Activated CD4-positive, CD25-positive, alpha-beta regulatory T cell (primary cell): ENCODE measurements at regions not wholly inside any gene's neighbourhood (a gene's known extent, or its start where the extent isn't known, plus 50 kb on each side); places are given as distances from the start of the nearest gene placed in this dataset.

ENCODE experiments used
- DNase-seq, 4 experiments: peaks; one replicate each; lab custom pipeline; 2025; lab: John Stamatoyannopoulos, UW

DNA sequence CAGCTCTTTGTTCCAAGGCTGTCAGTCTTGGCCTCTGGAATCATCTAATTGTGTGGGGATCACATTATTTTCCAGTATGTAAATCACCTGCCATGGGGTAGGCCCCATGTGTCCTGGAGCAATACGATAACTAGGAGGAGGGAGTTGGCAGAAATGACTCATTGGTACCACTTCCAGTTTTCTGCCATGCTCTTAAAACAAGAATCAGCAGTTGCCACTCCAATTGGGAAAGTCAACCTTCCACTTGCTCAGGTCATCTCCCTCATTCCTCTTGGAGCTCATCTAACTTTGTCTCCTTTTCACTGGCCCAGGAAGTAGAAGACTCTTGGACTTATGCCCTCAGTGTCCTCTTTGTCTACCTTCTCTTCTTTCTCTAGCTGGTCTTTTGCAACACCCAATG is 487.0 kb downstream of the SLC4A3 start:
- DNase-seq = no peak

DNA sequence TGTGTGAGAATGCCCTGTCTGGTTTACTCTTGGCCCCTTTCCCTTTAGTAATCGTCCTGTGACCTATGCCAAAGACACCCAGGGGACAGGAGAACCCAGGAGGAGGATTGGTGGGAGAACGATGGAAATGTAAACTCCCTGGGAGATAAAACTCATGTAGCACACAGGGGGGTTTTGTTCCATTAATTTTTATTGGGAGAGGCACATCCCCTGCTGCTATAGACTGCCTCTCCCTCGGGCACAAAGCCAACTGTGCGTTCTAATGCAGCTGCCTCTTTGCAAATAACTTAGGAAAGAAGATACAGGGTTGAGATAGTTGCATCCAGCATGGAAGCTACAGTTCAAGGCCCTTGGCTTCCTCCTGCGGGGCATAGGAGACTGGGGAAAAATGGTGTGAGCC is 489.6 kb downstream of the SLC4A3 start:
- no peak for DNase-seq

DNA sequence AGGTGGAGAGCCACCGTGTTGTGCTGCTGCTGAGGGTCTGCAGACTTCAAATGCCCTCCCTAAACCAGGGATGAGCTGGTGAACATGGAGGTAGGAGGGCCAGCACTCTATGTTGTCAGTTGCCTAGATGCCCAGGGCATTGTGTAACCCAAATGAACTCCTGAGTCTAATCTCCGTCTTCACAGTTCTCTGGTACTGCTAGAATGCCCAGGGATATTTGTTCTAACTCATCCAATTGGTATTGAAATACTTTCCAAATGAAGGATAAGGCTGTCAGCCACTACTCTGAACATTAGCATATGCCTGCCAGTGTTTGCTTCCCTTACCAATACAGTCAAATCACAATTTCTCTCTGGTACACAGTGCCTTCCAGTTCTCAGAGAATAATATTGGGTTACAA is 492.6 kb downstream of the SLC4A3 start:
- DNase-seq = no peak

DNA sequence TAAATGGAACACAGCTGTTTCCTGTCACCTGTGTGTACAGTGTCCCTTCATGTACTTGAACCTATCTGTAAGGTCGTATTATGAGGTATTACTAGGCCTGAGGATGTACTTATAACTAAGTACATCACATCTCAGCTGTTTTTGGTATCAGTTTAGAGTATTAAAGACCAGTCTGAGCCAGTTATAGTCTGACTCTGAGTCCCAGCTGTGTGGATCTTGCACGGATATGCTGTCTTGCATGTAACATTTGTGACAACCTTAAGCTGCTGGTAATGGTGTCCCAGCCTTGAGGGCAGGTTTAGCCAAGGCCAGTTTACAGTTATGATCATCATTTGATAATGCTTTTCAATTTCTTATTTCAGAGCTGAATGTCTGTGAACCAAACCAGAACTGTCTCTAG is 496.3 kb downstream of the SLC4A3 start:
- DNase-seq = no peak

DNA sequence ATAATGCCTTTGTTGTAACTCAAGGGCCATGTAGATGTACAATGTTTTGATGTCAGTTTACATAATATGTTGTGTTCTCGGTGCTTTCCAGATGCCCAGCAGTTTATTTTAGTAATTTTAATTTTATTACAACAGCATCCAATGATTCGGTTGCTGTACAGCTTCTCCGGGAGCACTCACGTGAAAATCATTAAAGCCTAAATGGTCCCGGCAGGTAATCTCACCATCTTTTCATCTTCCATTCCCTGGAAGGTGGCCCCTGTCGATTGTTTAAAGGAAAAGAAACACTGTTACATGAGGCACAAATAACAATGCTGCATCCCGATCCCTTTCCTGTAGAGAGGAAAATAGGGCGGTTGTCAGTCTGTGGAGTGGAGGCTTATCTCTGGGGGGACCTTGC is 498.1 kb downstream of the SLC4A3 start:
- no peak for DNase-seq

DNA sequence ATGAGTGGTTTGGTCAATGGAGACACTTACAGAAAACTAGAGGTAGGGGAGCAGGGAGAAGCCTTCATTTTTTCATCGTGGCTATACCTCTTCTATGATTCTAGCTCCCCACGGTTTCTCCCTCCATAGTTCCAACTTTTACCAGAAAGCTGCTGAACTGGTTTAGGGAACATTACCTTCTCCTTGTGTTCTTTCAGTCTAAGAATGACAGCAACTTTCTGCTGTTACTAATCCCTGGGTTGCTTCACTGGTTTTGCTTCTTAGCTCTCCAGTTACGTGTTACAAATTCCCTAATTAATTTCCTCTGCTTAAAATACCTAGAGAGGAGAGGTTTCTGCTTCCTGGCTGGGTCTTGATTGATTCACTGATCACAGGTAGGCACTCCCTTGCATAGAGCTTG is 499.9 kb downstream of the SLC4A3 start:
- no peak for DNase-seq

DNA sequence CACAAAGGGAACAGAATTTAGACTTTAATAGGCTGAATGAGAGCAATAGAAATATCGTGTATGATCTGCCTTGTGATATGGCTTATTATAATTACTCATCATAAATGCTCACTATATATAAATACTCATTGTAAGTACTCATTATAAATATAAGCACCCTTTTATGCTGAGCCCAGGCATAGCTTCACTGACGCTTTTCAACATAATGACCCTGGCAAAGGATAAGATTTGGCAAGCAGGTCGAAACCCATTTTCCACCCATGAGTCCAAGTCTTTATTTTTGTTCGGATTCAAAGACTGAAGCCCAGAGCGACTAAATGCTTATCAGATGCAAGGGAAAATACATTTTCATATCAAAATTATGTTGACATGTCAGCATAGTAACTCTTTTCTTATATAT is 500.4 kb downstream of the SLC4A3 start:
- DNase-seq = no peak

DNA sequence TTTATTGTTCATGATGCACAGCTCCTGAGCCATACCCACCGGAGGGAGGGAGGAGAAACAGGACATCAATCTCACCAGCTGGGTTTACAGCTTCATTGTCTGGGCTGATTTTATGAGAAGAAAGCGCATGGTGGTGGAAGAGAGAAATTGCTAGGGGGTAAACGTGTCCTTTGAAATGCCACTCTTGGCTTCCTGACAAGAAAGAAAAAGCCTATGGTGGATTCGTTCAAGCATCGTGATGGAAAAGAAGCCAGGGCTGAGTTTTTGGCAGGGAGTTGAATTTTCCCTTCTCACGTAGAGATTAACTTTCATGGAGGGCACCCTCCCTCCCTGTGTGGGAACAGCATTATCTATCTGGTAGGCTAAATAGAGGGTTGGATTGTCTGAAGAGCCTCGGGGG is 502.0 kb downstream of the SLC4A3 start:
- no peak for DNase-seq

DNA sequence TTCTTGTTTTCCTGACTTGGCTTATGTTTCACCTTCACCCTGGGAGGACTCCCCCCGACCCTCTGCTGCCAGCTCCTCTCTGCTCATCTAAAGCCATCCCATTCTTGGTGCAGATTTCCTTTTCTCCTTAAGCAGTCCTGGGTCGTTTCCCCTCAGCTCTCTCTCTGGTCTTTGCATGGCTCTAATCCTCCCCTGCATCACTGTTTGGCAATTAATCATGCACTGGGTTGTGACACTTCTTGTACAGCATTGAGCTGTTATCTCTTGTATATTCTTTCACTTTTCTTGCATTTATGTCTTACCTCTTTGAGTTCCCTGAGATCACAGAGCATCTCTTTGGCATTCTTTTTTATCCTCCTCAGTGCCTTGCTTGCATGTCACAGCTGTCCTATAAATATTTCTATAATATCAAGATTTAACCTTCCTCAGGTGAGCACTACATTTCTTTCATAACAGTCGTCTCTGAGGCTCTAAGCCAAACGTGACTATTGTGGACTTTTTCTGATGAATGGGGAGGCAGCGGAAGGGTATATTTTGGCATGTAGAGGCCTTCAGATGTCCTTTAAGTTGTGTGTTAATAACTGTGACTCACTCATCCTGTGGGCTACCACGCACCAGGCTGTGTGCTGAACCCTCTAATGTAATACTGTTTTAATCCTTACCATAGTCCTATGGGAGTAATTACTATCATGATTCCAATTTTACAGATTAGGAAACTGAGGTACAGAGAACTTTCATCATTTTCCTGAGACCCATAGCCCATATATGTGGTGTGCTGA is 507.5 kb downstream of the SLC4A3 start:
- no peak for DNase-seq

DNA sequence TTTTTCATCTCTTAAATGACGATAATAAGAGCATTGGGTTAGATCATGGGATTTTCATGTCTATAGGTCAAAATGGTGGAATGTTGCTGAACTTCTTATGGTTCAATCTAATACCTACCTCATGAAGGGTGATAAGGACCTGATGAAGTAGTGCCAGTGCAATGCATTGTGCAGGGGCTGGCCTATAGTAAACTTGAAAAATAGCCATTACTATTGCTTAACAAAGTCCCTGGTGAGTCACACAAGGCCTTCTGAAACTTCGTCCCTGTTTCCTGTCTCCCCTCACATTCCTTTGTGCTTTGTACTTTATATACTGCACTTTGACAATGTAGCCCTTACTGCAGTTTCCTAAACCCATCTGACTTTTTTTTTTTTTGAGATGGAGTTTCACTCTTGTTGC is 515.9 kb downstream of the SLC4A3 start:
- no peak for DNase-seq

DNA sequence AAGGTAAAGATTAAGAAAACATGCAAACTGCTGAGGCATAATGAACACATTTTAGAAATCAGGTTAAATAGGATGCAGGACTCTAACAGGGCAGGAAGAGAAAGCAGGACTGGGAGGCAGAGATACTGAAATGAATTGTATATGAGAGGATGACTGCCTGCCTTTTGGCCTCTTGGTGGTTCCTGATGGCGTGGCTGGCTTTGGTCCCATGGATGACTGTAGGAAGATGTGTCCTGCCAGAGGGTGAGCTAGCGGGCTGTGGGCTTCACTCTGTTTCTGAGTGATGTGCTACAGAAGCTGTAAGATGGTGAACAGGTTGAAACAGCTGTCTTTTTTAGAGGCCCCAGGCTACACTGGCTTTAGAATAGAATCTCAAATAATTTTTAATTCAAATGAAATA is 517.0 kb downstream of the SLC4A3 start:
- DNase-seq = no peak

DNA sequence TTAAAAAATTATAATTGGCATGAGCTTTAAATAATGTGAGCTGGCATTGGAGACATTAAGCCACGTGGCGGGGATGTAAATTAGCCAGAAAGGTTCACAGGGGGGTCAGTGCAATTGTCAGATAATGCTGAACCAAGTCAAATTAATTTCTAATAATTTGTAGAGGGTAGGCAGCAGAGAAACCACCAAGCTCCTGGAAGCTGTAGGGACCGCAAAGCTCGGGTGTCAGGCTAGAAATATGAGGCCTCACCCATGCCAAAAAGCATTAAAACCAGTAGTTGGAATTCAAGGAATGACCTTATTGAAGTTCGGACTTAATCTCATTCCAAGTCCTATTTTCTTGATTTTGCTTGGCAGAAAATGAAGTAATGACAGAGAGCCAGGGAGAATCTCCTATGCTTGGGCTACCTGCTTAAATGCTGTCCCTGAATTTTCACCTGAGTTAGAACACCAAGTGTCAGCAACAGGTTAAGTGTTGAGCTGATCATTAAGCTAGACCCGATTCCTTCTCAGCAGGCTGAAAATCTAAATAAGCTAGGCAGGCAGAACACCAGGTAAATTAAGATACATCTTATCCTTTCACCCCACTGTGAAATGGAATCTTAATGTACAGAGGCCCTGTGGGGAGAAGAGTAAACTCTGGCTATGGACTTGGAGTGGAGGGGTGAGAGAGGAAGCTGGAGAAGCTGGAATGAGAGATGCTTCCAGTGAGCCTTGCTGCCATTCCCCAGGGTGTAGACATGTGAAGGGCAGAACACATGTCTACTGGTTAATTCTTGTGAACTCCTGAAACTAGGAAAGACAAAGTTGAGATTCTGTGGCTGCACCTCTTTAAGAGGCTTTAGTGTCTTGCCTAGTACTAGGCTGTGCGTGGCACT is 520.0 kb downstream of the SLC4A3 start:
- no peak for DNase-seq

DNA sequence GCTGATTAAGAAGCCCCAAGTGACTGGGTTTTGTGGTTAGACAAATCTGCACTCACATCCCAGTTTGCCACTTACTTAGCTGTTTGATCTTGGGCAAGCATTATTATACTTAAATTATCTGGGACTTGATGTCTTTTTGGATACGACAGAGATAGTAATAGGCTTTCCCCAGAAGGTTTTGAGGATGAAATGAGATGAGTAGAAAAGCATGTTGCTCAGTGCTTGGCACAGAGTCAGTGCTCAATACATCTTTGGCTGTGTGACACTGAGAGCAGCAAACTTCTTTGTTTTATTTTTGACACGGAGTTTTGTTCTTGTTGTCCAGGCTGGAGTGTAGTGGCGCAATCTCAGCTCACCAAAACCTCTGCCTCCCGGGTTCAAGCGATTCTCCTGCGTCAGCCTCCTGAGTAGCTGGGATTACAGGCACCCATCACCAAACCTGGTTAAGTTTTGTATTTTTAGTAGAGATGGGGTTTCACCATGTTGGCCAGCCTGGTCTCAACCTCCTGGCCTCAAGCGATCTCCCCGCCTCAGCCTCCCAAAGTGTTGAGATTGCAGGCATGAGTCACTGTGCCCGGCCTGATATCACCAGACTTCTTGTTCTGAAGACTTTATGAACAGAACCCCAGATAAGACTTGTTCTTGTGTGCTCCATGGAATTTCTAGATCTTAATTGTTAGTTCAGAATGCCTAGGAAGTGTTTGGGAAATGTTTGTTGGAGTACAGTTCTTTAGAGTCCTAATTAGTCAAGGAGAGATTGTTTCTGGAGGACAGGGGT is 521.2 kb downstream of the SLC4A3 start:
- no peak for DNase-seq

DNA sequence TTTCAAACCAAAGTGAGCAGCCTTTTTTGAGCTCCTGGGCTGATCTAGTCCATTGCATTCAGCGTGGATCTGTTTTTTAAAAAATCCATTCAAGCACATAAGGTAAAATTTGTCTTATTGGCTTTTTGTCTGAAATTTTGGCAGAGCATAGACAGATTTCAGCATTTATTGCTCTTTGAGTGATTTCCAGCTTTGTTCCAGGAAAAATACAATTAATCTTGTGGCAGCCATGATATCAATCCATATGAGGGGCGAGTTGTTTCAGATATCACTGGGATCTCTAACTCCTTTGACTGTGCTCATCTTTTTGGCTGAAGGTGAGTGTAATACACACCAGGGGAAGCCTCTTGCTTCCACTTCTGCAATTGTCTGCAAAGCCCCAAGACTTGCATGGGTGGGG is 523.9 kb downstream of the SLC4A3 start:
- no peak for DNase-seq

DNA sequence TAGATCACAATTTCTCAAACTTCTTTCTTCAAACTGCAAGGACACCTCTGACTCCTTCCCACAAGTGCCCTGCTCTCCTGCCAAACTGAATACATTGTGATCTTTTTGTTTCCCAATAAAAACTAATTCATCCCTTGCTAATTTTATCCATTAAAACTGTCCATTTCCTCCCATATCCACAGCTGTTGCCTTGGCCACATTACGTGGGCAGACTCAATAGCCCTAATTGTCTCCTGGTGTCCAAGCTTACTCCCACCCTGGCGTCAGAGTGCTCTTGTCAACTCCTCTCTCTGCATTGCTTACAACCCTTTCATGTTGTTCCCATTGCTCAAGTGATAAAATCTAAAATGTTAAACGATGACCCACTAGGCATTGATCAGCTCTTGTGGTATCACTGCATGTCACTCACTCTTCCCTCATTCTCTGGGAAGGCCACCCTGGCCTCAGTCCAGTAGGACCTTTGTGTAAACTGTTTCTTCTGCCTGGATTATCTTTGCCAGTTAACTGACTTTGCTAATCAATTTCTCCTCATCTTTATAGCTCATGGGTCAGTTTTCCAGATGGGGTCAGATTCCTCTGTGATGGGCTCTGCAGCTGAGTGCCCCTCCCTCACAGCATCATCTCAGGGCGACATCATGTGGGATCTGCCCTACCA is 525.0 kb downstream of the SLC4A3 start:
- DNase-seq = no peak

DNA sequence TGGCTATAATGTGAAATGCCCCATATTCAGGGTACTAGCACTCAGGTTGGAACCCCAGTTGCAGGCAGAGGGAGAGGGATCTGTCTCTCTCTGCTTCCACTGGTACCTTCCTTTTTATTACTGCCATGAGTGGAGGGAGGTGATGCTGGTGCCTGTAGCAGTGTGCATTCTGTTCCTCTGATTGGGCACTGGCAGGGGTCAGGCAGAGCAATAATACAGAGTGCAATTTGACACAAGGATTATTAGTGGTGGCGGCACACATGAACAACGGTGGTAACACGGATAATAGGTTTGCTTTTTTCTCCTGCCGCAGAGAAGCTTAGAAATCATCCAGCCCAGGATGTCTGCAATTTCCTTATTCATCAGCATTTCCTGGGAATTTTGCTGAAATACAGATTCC is 525.7 kb downstream of the SLC4A3 start:
- DNase-seq = no peak

DNA sequence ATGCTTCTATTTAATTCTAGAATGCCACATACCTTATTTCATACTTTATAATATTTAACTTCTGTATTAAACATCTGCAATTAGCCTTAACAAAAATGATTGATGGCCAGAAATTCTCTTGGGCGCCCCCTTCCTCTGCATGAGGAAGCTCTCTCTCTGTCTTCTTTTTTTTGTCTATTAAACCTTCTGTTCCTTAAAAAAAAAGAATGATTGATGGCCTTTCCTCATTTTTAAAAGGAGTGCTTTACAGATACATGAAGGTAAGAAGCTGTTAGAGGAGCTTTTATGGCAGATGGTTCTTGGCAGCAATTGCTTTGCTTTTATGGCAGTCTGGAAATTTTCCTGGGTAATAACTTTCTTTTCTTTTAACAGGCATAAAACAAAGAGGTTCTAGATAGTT is 526.9 kb downstream of the SLC4A3 start:
- no peak for DNase-seq

DNA sequence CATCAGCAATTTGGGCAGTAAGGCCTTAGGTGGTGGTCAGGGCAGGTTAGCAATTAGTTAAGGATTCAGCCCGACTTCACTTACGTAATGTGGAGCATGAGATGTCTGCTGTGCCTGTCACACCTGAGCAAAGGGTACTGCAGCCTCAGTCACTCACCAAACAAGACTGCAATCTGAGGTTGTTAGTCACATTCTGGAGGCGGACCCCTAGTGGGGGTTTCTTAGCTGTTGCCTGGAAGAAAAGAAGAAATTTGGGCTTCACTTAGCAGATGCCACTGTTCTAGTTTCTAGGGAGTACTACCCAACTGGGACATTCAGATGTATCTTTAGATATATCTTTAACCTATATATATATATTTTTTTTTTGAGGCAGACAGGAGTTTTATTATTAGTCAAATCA is 529.9 kb downstream of the SLC4A3 start:
- DNase-seq = no peak

DNA sequence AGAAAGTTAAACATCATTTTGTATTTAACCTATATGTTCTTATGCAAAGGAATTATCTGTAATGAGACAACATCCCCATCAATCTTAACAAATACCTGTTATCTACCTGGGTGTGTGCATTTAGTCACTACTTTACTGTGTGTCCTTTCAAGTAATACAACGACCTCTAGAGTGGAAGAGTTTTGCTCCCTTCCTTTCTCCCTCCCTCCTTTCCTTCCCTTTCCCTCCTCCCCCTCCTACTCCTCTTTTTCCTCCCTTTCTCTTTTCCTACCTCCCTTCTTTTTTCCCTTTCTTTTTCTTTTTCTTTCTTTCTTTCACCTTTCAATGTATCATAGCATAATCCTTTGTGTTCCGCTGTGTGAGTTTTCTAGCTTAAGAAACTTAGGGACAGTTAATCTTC is 532.3 kb downstream of the SLC4A3 start:
- DNase-seq = no peak

DNA sequence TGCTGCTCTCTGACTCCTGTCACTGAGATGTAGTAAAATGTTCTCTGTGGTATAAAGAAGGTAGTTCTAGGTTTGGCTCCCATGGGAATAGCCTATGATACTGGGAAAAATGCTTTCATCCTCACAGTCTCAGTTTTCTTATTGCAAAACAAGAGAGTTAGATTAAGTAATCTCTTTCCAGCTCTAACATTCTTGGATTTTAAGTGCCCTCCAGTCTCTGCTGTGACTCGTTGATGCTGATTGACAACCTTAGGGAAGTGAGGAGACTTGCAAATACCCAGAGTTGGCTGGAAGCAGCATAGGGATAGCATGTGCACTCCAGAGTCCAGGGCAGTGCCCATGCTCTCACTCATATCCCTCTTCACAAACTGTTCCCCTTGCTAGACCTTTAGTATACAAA is 534.9 kb downstream of the SLC4A3 start:
- DNase-seq = no peak

DNA sequence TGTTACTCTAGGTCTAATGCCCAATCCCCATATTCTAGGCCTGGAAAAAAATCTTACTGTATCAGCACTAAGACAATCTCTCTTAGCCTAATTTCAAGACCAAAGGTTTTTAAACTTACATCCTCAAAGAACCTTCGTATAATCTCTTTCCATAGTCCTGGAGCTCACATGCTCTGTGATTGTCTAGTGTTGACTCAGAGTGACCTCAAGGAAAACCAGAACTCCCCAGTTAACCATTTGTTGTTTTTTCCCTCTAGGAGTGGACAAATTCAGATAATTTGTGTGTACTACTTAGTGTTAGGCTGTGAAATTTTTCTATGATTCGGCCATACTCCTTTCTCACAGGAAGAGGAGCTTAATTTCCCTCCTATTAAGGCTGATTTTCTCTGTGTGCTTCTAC is 536.1 kb downstream of the SLC4A3 start:
- no peak for DNase-seq

DNA sequence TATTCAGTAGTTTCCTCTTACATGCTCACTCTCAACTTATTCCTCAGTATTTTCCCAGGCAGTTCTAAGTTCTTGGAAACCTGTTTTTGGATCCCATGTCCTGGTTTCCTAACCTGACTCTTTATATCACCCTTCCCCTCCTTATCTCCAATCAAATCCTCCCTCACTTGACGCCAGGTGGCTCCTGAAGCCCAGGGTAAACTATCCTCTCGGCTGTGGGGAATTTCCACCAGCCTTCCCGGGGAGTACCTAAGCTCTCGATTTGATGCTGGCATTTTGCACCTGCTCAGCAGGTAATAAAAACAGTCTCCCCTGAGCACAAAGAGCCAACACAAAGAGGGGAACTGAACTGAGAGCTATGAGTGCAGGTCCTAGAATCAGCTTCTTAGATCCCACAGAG is 538.0 kb downstream of the SLC4A3 start:
- no peak for DNase-seq
